OCI-LY1 (cell line): ENCODE measurements at regions not wholly inside any gene's neighbourhood (a gene's known extent, or its start where the extent isn't known, plus 50 kb on each side); places are given as distances from the start of the nearest gene placed in this dataset.

Experiments
- H2AFZ ChIP-seq: fragments of 200-600 bp; sonication (generic), shearing (Covaris generic); 2 replicates; pipeline ENCODE4 v1.6.0; 2014; ENCODE audit warnings: antibody characterized with exemption, mild to moderate bottlenecking, low read length
- H3F3A ChIP-seq: fragments of 200-600 bp; sonication (generic), shearing (Covaris generic); 2 replicates; pipeline ENCODE4 v1.6.0; 2014; ENCODE audit warnings: mild to moderate bottlenecking, antibody characterized with exemption, low read length, moderate library complexity; ENCODE audit not compliant: insufficient read depth
- H3K27ac ChIP-seq: fragments of 200-600 bp; sonication (generic); 2 replicates; pipeline ENCODE4 v1.5.1; 2014; ENCODE audit warnings: low read length, mixed run types, mild to moderate bottlenecking, low read depth; ENCODE audit not compliant: poor library complexity, severe bottlenecking
- H3K27me3 ChIP-seq: fragments of 200-600 bp; sonication (generic); 2 replicates; pipeline ENCODE4 v1.6.0; 2014; ENCODE audit warnings: antibody characterized with exemption, mild to moderate bottlenecking, low read length, moderate library complexity; ENCODE audit not compliant: insufficient read depth
- H3K36me3 ChIP-seq: fragments of 200-600 bp; sonication (generic); 2 replicates; pipeline ENCODE4 v1.6.1; 2014; ENCODE audit warnings: mild to moderate bottlenecking, antibody characterized with exemption, low read length, moderate library complexity, mixed read lengths; ENCODE audit not compliant: insufficient read depth
- H3K4me1 ChIP-seq: fragments of 200-600 bp; sonication (generic); 2 replicates; pipeline ENCODE4 v1.5.1; 2014; ENCODE audit warnings: mild to moderate bottlenecking, low read length, moderate library complexity; ENCODE audit not compliant: insufficient read depth, severe bottlenecking
- H3K4me2 ChIP-seq: fragments of 200-600 bp; sonication (generic), shearing (Covaris generic); 2 replicates; pipeline ENCODE4 v1.6.1; 2014; ENCODE audit warnings: low read length
- H3K4me3 ChIP-seq: fragments of 200-600 bp; sonication (generic); 2 replicates; pipeline ENCODE4 v1.5.1; 2014; ENCODE audit warnings: low read length, low read depth, mild to moderate bottlenecking, mixed read lengths; ENCODE audit not compliant: poor library complexity, severe bottlenecking
- H3K79me2 ChIP-seq: fragments of 200-600 bp; shearing (Covaris generic); 2 replicates; pipeline ENCODE4 v1.6.1; 2016; ENCODE audit warnings: mixed run types, low read length, mixed read lengths; ENCODE audit not compliant: insufficient read depth
- H3K9ac ChIP-seq: fragments of 200-600 bp; sonication (generic), shearing (Covaris generic); 2 replicates; pipeline ENCODE4 v1.6.1; 2014; ENCODE audit warnings: mild to moderate bottlenecking, low read length, mixed read lengths
- H3K9me2 ChIP-seq: fragments of 200-600 bp; sonication (generic), shearing (Covaris generic); 2 replicates; pipeline ENCODE4 v1.6.1; 2014; ENCODE audit warnings: low read depth, mild to moderate bottlenecking, low read length, mixed read lengths
- H3K9me3 ChIP-seq: fragments of 200-600 bp; shearing (Covaris generic); 2 replicates; pipeline ENCODE4 v1.6.1; 2014; ENCODE audit warnings: low read length, mixed read lengths
- H4K20me1 ChIP-seq: fragments of 200-600 bp; sonication (generic), shearing (Covaris generic); 2 replicates; pipeline ENCODE4 v1.6.0; 2016; ENCODE audit warnings: mild to moderate bottlenecking, low read length; ENCODE audit not compliant: insufficient read depth
- EZH2 ChIP-seq: fragments of 200-600 bp; sonication (generic), shearing (Covaris generic); IDR thresholded peaks from 2 replicates; pipeline ENCODE4 v1.8.0; 2017; ENCODE audit warnings: borderline replicate concordance, mixed run types, mild to moderate bottlenecking, antibody characterized with exemption, low read length, moderate library complexity, mixed read lengths
- TF ChIP-seq, protein P1 (sequence below): fragments of 200-600 bp; sonication (generic), shearing (Covaris generic); IDR thresholded peaks from 2 replicates; pipeline ENCODE4 v1.5.1; 2017; ENCODE audit warnings: mild to moderate bottlenecking, antibody characterized with exemption, low read length, moderate library complexity, mixed read lengths

DNA sequence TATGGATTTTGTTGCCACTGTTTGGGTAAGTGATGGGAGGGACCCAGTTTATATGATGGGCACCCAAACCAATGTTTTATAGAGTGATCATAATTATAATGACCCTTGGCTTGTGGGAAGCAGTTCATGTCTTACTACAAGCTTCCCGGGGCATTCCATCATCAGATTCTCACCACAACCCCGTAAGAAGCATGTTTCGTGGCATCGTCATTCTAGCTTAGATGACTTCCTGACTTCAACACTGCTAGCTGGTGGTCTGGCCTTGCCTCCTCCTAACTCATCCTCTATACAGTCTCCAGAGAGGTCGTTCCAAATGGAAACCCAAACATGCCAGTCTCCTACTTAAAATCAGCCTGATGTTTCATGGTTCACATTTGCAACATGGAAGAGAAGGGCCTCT lies 226.9 kb downstream of the ADAMTS9 start:
- H3K27me3 ChIP-seq = no peaks in the 10 kb centered on the region
- no peaks in the 10 kb centered on the region for H3K79me2 ChIP-seq
- no peak for TF ChIP-seq EZH2
- TF ChIP-seq, protein P1, sequence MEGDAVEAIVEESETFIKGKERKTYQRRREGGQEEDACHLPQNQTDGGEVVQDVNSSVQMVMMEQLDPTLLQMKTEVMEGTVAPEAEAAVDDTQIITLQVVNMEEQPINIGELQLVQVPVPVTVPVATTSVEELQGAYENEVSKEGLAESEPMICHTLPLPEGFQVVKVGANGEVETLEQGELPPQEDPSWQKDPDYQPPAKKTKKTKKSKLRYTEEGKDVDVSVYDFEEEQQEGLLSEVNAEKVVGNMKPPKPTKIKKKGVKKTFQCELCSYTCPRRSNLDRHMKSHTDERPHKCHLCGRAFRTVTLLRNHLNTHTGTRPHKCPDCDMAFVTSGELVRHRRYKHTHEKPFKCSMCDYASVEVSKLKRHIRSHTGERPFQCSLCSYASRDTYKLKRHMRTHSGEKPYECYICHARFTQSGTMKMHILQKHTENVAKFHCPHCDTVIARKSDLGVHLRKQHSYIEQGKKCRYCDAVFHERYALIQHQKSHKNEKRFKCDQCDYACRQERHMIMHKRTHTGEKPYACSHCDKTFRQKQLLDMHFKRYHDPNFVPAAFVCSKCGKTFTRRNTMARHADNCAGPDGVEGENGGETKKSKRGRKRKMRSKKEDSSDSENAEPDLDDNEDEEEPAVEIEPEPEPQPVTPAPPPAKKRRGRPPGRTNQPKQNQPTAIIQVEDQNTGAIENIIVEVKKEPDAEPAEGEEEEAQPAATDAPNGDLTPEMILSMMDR = no peak
- H3K9ac ChIP-seq = no peak overlapping the region
- no peaks in the 10 kb centered on the region for H3K4me1 ChIP-seq
- no peaks in the 10 kb centered on the region for H3K9me3 ChIP-seq
- no peak overlapping the region for H3K4me3 ChIP-seq
- H3K9me2 ChIP-seq = no peaks in the 10 kb centered on the region
- no peak overlapping the region for H2AFZ ChIP-seq
- no peak overlapping the region for H3K4me2 ChIP-seq
- no peaks in the 10 kb centered on the region for H3K36me3 ChIP-seq
- H4K20me1 ChIP-seq = no peaks in the 10 kb centered on the region
- H3F3A ChIP-seq = no peaks in the 10 kb centered on the region
- H3K27ac ChIP-seq = no peak overlapping the region

DNA sequence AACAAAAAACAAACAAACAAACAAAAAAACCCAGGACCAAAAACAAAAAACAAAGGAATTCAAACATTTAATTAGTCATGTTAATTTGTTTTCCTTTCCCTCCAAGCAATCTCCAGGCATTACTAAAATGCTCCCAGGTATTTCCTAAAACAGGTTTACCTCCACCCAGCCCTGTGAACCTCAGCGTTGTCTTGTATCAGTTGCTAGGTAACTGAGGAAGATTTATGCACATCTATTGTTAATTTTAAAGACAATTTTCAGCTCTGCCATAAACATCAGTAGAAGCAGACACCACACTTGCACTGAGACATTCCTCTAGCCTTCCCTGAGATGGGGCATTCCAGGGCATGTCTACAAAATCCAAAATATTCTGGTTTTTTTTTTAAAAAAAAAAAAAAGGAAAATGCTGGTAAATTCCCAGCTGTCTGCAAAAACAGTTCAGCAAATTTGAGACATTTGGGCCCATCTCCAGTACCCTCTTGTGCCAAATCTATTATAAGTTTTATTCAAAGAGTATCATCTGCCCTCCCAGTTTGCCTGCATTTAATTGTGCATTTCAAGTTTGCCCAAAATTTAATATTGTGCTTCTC lies 227.6 kb downstream of the ADAMTS9 start:
- TF ChIP-seq EZH2 = no peak
- TF ChIP-seq, protein P1 = no peak
- H3K79me2 ChIP-seq = no peaks in the 10 kb centered on the region

DNA sequence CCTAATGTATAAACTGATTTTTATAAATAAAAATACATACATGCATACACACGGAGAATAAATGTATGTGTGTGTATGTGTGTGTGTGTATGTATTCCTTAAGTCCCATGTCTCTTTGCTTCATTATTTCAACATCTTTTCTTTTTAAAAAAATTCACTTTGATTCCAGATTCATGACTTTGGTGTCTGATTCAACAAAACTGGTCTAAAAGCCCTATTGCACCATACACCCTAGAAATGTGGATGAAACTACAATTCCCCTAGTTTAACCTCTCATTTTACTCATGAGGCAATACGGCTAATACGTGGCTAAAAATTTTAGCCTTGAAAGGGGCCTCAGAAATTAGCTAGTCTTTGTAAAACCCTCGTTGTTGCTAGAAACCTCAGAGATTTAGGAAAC lies 228.1 kb downstream of the ADAMTS9 start:
- TF ChIP-seq, protein P1 = no peak
- no peak for TF ChIP-seq EZH2
- no peaks in the 10 kb centered on the region for H3K36me3 ChIP-seq
- H3K4me1 ChIP-seq = no peaks in the 10 kb centered on the region
- H3K4me3 ChIP-seq = no peak overlapping the region
- H3F3A ChIP-seq = no peaks in the 10 kb centered on the region
- no peaks in the 10 kb centered on the region for H3K27me3 ChIP-seq
- no peaks in the 10 kb centered on the region for H3K9me3 ChIP-seq
- no peaks in the 10 kb centered on the region for H3K9me2 ChIP-seq
- no peak overlapping the region for H2AFZ ChIP-seq
- no peak overlapping the region for H3K9ac ChIP-seq
- no peak overlapping the region for H3K27ac ChIP-seq
- no peaks in the 10 kb centered on the region for H4K20me1 ChIP-seq
- no peak overlapping the region for H3K4me2 ChIP-seq
- H3K79me2 ChIP-seq = no peaks in the 10 kb centered on the region

More for the DNA sequence above, 227.6 kb downstream of the ADAMTS9 start:
- Histone ChIP-seq H3K36me3 (no peaks in the 10 kb centered on the region), H2AFZ (no peak overlapping the region), H3K27me3 (no peaks in the 10 kb centered on the region), H3K4me1 (no peaks in the 10 kb centered on the region), H4K20me1 (no peaks in the 10 kb centered on the region), H3K4me2 (no peak overlapping the region), H3K27ac (no peak overlapping the region), H3F3A (no peaks in the 10 kb centered on the region), H3K9me2 (no peaks in the 10 kb centered on the region), H3K4me3 (no peak overlapping the region), H3K9ac (no peak overlapping the region), H3K9me3 (no peaks in the 10 kb centered on the region)
